WTC11 (cell line): ENCODE measurements at regions not wholly inside any gene's neighbourhood (a gene's known extent, or its start where the extent isn't known, plus 50 kb on each side); places are given as distances from the start of the nearest gene placed in this dataset.

Source experiments
- ATAC-seq: fragments of 200-7000 bp; cut with Tn5 transposase; 2 replicates; pipeline ENCODE4 v1.10.0; 2021; ENCODE audit warnings: mild to moderate bottlenecking, moderate library complexity
- CTCF ChIA-PET: fragments of 300-600 bp; sonication (Branson Sonifier 250); formaldehyde crosslinking; loops from one replicate; lab custom pipeline; 2021; ENCODE audit warnings: antibody characterized with exemption; lab: Charles Lee
- POLR2A ChIA-PET: fragments of 350-600 bp; sonication (Branson Sonifier 250); formaldehyde crosslinking; loops from one replicate; lab custom pipeline; 2021; ENCODE audit warnings: antibody characterized with exemption; lab: Charles Lee
- DNase-seq: peaks from one replicate; pipeline ENCODE4 v3.0.0; 2021; ENCODE audit warnings: low spot score
- H3K27ac Mint-ChIP-seq: 2 replicates; pipeline ENCODE4 v1.8.0; 2021; ENCODE audit warnings: mixed read lengths
- H3K27me3 Mint-ChIP-seq: 2 replicates; pipeline ENCODE4 v1.8.0; 2021; ENCODE audit warnings: low read depth, mild to moderate bottlenecking, moderate library complexity, mixed read lengths
- H3K36me3 Mint-ChIP-seq: 2 replicates; pipeline ENCODE4 v1.8.0; 2021; ENCODE audit warnings: mixed read lengths
- H3K4me1 Mint-ChIP-seq: 2 replicates; pipeline ENCODE4 v1.8.0; 2022; ENCODE audit warnings: mixed read lengths
- H3K4me3 Mint-ChIP-seq: 2 replicates; pipeline ENCODE4 v1.8.0; 2021; ENCODE audit warnings: mild to moderate bottlenecking, moderate library complexity, mixed read lengths
- H3K9me3 Mint-ChIP-seq: 2 replicates; pipeline ENCODE4 v1.8.0; 2021; ENCODE audit warnings: mixed read lengths
- E2F5 ChIP-seq: sonication (generic); formaldehyde crosslinking; IDR thresholded peaks from 2 replicates; pipeline ENCODE4 v1.8.1; 2022; ENCODE audit warnings: mild to moderate bottlenecking, moderate library complexity, missing genetic modification reagents
- FOXJ3 ChIP-seq: sonication (generic); formaldehyde crosslinking; IDR thresholded peaks from 2 replicates; pipeline ENCODE4 v1.9.0; 2021; ENCODE audit warnings: missing genetic modification reagents, mild to moderate bottlenecking, borderline replicate concordance
- IRF1 ChIP-seq: sonication (generic); formaldehyde crosslinking; IDR thresholded peaks from 2 replicates; pipeline ENCODE4 v1.8.0; 2023; ENCODE audit warnings: missing genetic modification reagents
- JAZF1 ChIP-seq: fragments of 250-450 bp; sonication (Bioruptor Pico); IDR thresholded peaks from 2 replicates; pipeline ENCODE4 v1.9.0; 2021; ENCODE audit warnings: moderate library complexity, mild to moderate bottlenecking, inconsistent platforms
- NR1H2 ChIP-seq: sonication (generic); formaldehyde crosslinking; IDR thresholded peaks from 2 replicates; pipeline ENCODE4 v1.9.0; 2021; ENCODE audit warnings: mild to moderate bottlenecking, moderate library complexity, missing genetic modification reagents
- PREB ChIP-seq: sonication (generic); formaldehyde crosslinking; IDR thresholded peaks from 2 replicates; pipeline ENCODE4 v1.8.1; 2022; ENCODE audit warnings: mild to moderate bottlenecking, missing genetic modification reagents, moderate library complexity, borderline replicate concordance
- PRRX2 ChIP-seq: fragments of 250-450 bp; sonication (Bioruptor Pico); IDR thresholded peaks from 2 replicates; pipeline ENCODE4 v1.8.0; 2021; ENCODE audit warnings: mild to moderate bottlenecking
- USF2 ChIP-seq: sonication (generic); formaldehyde crosslinking; IDR thresholded peaks from 2 replicates; pipeline ENCODE4 v1.8.1; 2023; ENCODE audit warnings: mild to moderate bottlenecking, missing genetic modification reagents, moderate library complexity
- ZNF396 ChIP-seq: fragments of 250-450 bp; sonication (Bioruptor Pico); IDR thresholded peaks from 2 replicates; pipeline ENCODE4 v1.8.0; 2021; ENCODE audit warnings: mild to moderate bottlenecking, moderate library complexity, borderline replicate concordance
- ZNF425 ChIP-seq: fragments of 250-450 bp; sonication (Bioruptor Pico); conservative IDR thresholded peaks from 2 replicates; pipeline ENCODE4 v1.9.0; 2021; ENCODE audit warnings: mild to moderate bottlenecking
- ZNF532 ChIP-seq: fragments of 250-450 bp; sonication (Bioruptor Pico); IDR thresholded peaks from 2 replicates; pipeline ENCODE4 v1.9.0; 2021; ENCODE audit warnings: mild to moderate bottlenecking, borderline replicate concordance
- TF ChIP-seq, protein P1 (sequence below): fragments of 250-450 bp; sonication (Bioruptor Pico); IDR thresholded peaks from 2 replicates; pipeline ENCODE4 v1.9.0; 2021; ENCODE audit warnings: moderate library complexity, mild to moderate bottlenecking, inconsistent platforms, borderline replicate concordance
- TF ChIP-seq, protein P2 (sequence below): sonication (generic); formaldehyde crosslinking; IDR thresholded peaks from 2 replicates; pipeline ENCODE4 v1.8.1; 2023; ENCODE audit warnings: mild to moderate bottlenecking, missing genetic modification reagents, moderate library complexity
- TF ChIP-seq, protein P3 (sequence below): sonication (generic); formaldehyde crosslinking; IDR thresholded peaks from 2 replicates; pipeline ENCODE4 v1.8.0; 2023; ENCODE audit warnings: missing genetic modification reagents, mild to moderate bottlenecking, borderline replicate concordance
- TF ChIP-seq, protein P4 (sequence below): sonication (generic); formaldehyde crosslinking; IDR thresholded peaks from 2 replicates; pipeline ENCODE4 v1.8.1; 2023; ENCODE audit warnings: mild to moderate bottlenecking, missing genetic modification reagents, borderline replicate concordance

- Mint-ChIP-seq H3K9me3 (peaks cover 7% of the 10 kb centered on the region; the same call in 1 of the 2 replicates), H3K4me1 (no peaks in the 10 kb centered on the region), H3K4me3 (no peak overlapping the region), H3K27ac (no peak overlapping the region), H3K27me3 (no peaks in the 10 kb centered on the region; the same call in 1 of the 2 replicates), H3K36me3 (no peaks in the 10 kb centered on the region)
- POLR2A ChIA-PET, result no interaction called here
- CTCF ChIA-PET, result no interaction called here
- ATAC-seq (no peak), DNase-seq (no peak)
- no peak for TF ChIP-seq PREB (CRISPR knock-in tag)
- TF ChIP-seq, protein P1, sequence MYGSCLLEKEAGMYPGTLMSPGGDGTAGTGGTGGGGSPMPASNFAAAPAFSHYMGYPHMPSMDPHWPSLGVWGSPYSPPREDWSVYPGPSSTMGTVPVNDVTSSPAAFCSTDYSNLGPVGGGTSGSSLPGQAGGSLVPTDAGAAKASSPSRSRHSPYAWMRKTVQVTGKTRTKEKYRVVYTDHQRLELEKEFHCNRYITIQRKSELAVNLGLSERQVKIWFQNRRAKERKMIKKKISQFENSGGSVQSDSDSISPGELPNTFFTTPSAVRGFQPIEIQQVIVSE (CRISPR knock-in tag), result no peak
- TF ChIP-seq USF2 (CRISPR knock-in tag), result no peak
- TF ChIP-seq NR1H2, result no peak
- TF ChIP-seq, protein P2, sequence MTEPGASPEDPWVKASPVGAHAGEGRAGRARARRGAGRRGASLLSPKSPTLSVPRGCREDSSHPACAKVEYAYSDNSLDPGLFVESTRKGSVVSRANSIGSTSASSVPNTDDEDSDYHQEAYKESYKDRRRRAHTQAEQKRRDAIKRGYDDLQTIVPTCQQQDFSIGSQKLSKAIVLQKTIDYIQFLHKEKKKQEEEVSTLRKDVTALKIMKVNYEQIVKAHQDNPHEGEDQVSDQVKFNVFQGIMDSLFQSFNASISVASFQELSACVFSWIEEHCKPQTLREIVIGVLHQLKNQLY, result no peak
- TF ChIP-seq ZNF532, result no peak
- TF ChIP-seq, protein P3, sequence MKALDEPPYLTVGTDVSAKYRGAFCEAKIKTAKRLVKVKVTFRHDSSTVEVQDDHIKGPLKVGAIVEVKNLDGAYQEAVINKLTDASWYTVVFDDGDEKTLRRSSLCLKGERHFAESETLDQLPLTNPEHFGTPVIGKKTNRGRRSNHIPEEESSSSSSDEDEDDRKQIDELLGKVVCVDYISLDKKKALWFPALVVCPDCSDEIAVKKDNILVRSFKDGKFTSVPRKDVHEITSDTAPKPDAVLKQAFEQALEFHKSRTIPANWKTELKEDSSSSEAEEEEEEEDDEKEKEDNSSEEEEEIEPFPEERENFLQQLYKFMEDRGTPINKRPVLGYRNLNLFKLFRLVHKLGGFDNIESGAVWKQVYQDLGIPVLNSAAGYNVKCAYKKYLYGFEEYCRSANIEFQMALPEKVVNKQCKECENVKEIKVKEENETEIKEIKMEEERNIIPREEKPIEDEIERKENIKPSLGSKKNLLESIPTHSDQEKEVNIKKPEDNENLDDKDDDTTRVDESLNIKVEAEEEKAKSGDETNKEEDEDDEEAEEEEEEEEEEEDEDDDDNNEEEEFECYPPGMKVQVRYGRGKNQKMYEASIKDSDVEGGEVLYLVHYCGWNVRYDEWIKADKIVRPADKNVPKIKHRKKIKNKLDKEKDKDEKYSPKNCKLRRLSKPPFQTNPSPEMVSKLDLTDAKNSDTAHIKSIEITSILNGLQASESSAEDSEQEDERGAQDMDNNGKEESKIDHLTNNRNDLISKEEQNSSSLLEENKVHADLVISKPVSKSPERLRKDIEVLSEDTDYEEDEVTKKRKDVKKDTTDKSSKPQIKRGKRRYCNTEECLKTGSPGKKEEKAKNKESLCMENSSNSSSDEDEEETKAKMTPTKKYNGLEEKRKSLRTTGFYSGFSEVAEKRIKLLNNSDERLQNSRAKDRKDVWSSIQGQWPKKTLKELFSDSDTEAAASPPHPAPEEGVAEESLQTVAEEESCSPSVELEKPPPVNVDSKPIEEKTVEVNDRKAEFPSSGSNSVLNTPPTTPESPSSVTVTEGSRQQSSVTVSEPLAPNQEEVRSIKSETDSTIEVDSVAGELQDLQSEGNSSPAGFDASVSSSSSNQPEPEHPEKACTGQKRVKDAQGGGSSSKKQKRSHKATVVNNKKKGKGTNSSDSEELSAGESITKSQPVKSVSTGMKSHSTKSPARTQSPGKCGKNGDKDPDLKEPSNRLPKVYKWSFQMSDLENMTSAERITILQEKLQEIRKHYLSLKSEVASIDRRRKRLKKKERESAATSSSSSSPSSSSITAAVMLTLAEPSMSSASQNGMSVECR (CRISPR knock-in tag), result no peak
- no peak for TF ChIP-seq IRF1 (CRISPR knock-in tag)
- no peak for TF ChIP-seq JAZF1 (CRISPR knock-in tag)
- TF ChIP-seq, protein P4, sequence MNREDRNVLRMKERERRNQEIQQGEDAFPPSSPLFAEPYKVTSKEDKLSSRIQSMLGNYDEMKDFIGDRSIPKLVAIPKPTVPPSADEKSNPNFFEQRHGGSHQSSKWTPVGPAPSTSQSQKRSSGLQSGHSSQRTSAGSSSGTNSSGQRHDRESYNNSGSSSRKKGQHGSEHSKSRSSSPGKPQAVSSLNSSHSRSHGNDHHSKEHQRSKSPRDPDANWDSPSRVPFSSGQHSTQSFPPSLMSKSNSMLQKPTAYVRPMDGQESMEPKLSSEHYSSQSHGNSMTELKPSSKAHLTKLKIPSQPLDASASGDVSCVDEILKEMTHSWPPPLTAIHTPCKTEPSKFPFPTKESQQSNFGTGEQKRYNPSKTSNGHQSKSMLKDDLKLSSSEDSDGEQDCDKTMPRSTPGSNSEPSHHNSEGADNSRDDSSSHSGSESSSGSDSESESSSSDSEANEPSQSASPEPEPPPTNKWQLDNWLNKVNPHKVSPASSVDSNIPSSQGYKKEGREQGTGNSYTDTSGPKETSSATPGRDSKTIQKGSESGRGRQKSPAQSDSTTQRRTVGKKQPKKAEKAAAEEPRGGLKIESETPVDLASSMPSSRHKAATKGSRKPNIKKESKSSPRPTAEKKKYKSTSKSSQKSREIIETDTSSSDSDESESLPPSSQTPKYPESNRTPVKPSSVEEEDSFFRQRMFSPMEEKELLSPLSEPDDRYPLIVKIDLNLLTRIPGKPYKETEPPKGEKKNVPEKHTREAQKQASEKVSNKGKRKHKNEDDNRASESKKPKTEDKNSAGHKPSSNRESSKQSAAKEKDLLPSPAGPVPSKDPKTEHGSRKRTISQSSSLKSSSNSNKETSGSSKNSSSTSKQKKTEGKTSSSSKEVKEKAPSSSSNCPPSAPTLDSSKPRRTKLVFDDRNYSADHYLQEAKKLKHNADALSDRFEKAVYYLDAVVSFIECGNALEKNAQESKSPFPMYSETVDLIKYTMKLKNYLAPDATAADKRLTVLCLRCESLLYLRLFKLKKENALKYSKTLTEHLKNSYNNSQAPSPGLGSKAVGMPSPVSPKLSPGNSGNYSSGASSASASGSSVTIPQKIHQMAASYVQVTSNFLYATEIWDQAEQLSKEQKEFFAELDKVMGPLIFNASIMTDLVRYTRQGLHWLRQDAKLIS (CRISPR knock-in tag), result no peak
- TF ChIP-seq PRRX2 (CRISPR knock-in tag), result no peak
- TF ChIP-seq E2F5 (CRISPR knock-in tag), result no peak
- no peak for TF ChIP-seq FOXJ3
- no peak for TF ChIP-seq ZNF396
- TF ChIP-seq ZNF425 (CRISPR knock-in tag), result no peak
Measured at GRCh38 chr5:135650081-135650480, 71.3 kb upstream of the CXCL14 start.
